DND-41 (cell line): ENCODE measurements at regions not wholly inside any gene's neighbourhood (a gene's known extent, or its start where the extent isn't known, plus 50 kb on each side); places are given as distances from the start of the nearest gene placed in this dataset.
"Not testable (repeated sequence)": the region's sequence is repeated elsewhere in the genome, so short reads cannot be mapped to it uniquely, and the experiment has no call there.

ENCODE experiments used
- EZH2 ChIP-seq: IDR thresholded peaks from 3 replicates; pipeline ENCODE4 v1.6.1; 2012; ENCODE audit warnings: borderline replicate concordance, low read depth, mild to moderate bottlenecking, moderate library complexity, low read length, inconsistent platforms; ENCODE audit not compliant: severe bottlenecking
- TF ChIP-seq, protein P1 (sequence below): IDR thresholded peaks from 2 replicates; pipeline ENCODE4 v1.5.1; 2012; ENCODE audit warnings: borderline replicate concordance, low read length, moderate library complexity, mild to moderate bottlenecking; ENCODE audit not compliant: poor library complexity, severe bottlenecking; ENCODE audit errors: extremely low read depth

DNA sequence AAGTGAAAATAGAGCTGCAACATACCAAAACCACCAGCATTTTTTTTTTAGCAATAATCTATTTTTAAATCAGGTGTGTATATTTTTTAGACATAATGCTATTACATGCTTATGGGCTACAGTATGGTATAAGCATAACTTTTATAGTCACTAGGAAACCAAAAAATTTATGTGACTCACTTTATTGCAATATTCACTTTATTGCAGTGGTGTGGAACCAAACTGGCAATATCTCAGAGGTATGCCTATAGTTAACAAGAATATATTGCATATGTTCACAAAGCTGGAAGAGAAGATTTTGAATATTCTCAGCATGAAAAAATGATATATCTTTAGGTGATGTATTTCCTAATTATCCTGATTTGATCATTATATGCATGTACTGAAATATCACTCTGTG is 128.8 kb upstream of the PLGLB2 start:
- TF ChIP-seq, protein P1, sequence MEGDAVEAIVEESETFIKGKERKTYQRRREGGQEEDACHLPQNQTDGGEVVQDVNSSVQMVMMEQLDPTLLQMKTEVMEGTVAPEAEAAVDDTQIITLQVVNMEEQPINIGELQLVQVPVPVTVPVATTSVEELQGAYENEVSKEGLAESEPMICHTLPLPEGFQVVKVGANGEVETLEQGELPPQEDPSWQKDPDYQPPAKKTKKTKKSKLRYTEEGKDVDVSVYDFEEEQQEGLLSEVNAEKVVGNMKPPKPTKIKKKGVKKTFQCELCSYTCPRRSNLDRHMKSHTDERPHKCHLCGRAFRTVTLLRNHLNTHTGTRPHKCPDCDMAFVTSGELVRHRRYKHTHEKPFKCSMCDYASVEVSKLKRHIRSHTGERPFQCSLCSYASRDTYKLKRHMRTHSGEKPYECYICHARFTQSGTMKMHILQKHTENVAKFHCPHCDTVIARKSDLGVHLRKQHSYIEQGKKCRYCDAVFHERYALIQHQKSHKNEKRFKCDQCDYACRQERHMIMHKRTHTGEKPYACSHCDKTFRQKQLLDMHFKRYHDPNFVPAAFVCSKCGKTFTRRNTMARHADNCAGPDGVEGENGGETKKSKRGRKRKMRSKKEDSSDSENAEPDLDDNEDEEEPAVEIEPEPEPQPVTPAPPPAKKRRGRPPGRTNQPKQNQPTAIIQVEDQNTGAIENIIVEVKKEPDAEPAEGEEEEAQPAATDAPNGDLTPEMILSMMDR: not testable (repeated sequence)
- not testable (repeated sequence) for TF ChIP-seq EZH2
